Heart left ventricle (tissue), 13 donors: ENCODE measurements at regions not wholly inside any gene's neighbourhood (a gene's known extent, or its start where the extent isn't known, plus 50 kb on each side); places are given as distances from the start of the nearest gene placed in this dataset.
"Not testable (repeated sequence)": the region's sequence is repeated elsewhere in the genome, so short reads cannot be mapped to it uniquely, and the experiment has no call there.

Experiments
- CTCF ChIP-seq, 12 donors: fragments of 200-600 bp; sonication (generic) in 4 of 12; IDR thresholded peaks; one replicate each; pipeline versions ENCODE4 v1.5.0 to v1.8.0; 2018 to 2022; ENCODE audit warnings: antibody characterized with exemption in 12 of 12, mild to moderate bottlenecking in 5 of 12
- POLR2A ChIP-seq, 2 donors: fragments of 450-650 bp; IDR thresholded peaks; one replicate each; pipeline ENCODE4 v1.6.1; 2017; ENCODE audit warnings: antibody characterized with exemption in 2 of 2, mild to moderate bottlenecking in 2 of 2, moderate library complexity in 2 of 2
- donor health status: ischemic (EF 13 %, LVEDD 7.1; RV severe dilation, severe dysfunction).
- donor health status: DM: no; HTN: yes; CAD: no.
- donor health status: DM: no; HTN: no; CAD: no.
- donor health status: ischemic (EF 25% LVEDD 6.9; RV normal size, moderate dysfunction).
- donor health status: ischemic (EF 25% LVEDD 5.7; RV mildly dilated, moderate dysfunction).
- donor health status: ischemic (EF 35%, LVEDD 5.7; RV mildly dilated, moderate dysfunction).
- donor health status: nonischemic (EF 11% LVEDD 7.7; RV severe dilation, severe dysfunction).
- donor health status: DM: yes; HTN: yes; CAD: no.
- donor health status: PGD.
- donor health status: ischemic (EF 29% LVEDD 5.4; RV normal size, mild dysfunction).
- donor health status: nonischemic (EF 23%, LVEDD 6.1; RV moderate dilation, normal function).

DNA sequence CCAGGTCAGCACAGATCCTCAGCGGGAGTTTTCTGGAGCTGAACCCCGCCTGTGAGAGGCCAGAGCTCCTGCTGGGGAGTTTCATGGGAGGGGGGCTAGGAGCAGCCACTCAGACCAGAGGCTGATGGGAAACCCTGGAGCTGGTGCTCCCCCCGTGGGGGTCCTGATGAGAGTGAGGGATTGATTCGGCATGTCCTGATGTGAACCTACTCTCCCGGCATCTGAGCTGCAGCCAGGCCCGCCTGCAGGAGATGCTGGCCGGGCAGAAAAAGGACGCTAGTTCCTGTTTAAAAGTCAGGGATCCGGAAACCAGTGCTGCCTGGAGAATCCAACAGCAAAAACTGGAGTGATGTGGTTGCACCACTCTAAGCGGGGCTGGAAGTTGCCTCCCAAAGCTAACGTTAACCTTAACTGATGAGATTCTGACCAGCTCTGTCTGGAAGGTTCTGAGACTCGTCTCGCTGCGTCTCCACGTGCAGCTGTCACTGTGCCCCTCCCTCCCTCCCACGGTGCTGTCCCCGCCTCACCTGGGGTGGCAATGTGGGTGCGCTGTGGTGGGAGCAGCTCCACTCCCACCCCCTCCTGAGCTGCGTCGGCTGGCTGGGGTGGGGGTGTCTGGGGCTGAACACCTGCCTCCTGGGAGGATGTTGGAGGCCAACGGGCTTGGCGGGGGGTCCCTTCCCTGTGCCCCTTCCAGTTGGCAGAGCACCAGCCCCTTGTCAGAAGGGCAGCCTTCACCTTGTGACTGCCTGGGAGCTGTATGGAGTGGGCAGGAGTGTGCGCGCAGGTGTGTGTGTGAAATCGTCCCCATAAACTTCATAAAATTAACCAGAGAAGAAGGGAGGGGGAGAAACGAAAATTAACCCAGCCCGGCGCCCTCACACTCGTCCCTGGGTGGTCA is 96.0 kb upstream of the LRPAP1 start:
- TF ChIP-seq POLR2A, CTCF (IDR thresholded peaks at IDR 0.05): not testable (repeated sequence)
